DMS 273 treated with DMSO at 0.1 percent for 48 hours (cell line): ENCODE measurements at regions not wholly inside any gene's neighbourhood (a gene's known extent, or its start where the extent isn't known, plus 50 kb on each side); places are given as distances from the start of the nearest gene placed in this dataset.
"Not testable (repeated sequence)": the region's sequence is repeated elsewhere in the genome, so short reads cannot be mapped to it uniquely, and the experiment has no call there.

Experiments used
- DNase-seq: peaks from one replicate; lab custom pipeline; 2025; lab: John Stamatoyannopoulos, UW

- DNase-seq: not testable (repeated sequence)
Observed at GRCh38 chr20:29320216-29320949, 1937.1 kb upstream of the DEFB115 start.

GRCh38 chr20:29323631-29324515 lies 1933.6 kb upstream of the DEFB115 start:
- not testable (repeated sequence) for DNase-seq

GRCh38 chr20:29324516-29325303 lies 1932.8 kb upstream of the DEFB115 start:
- DNase-seq: not testable (repeated sequence)

- no peak for DNase-seq
Observed at GRCh38 chr20:29325304-29325640, 1932.2 kb upstream of the DEFB115 start.

GRCh38 chr20:29325781-29326180 lies 1931.7 kb upstream of the DEFB115 start:
- not testable (repeated sequence) for DNase-seq

GRCh38 chr20:29326376-29327070 lies 1930.9 kb upstream of the DEFB115 start:
- DNase-seq: no peak

GRCh38 chr20:29327600-29328420 lies 1929.7 kb upstream of the DEFB115 start:
- DNase-seq: not testable (repeated sequence)

GRCh38 chr20:29330429-29331115 lies 1926.9 kb upstream of the DEFB115 start:
- DNase-seq: not testable (repeated sequence)

- no peak for DNase-seq
Observed at GRCh38 chr20:29349836-29350235, 1907.6 kb upstream of the DEFB115 start.

GRCh38 chr20:29375937-29376336 lies 1881.5 kb upstream of the DEFB115 start:
- DNase-seq: not testable (repeated sequence)

GRCh38 chr20:29392853-29393252 lies 1864.6 kb upstream of the DEFB115 start:
- not testable (repeated sequence) for DNase-seq

GRCh38 chr20:29408034-29408695 lies 1849.3 kb upstream of the DEFB115 start:
- DNase-seq: no peak

GRCh38 chr20:29408707-29409106 lies 1848.8 kb upstream of the DEFB115 start:
- not testable (repeated sequence) for DNase-seq

GRCh38 chr20:29409160-29409689 lies 1848.2 kb upstream of the DEFB115 start:
- not testable (repeated sequence) for DNase-seq

GRCh38 chr20:29409833-29410805 lies 1847.3 kb upstream of the DEFB115 start:
- no peak for DNase-seq

- no peak for DNase-seq
Observed at GRCh38 chr20:29410806-29411457, 1846.5 kb upstream of the DEFB115 start.

- DNase-seq: not testable (repeated sequence)
Observed at GRCh38 chr20:29411458-29411820, 1846.0 kb upstream of the DEFB115 start.

- DNase-seq: no peak
Observed at GRCh38 chr20:29419378-29419777, 1838.1 kb upstream of the DEFB115 start.
